SK-N-SH (cell line): ENCODE measurements at regions not wholly inside any gene's neighbourhood (a gene's known extent, or its start where the extent isn't known, plus 50 kb on each side); places are given as distances from the start of the nearest gene placed in this dataset.

Experiments used
- CTCF ChIA-PET: fragments of 300-600, 350-600 bp; formaldehyde crosslinking; extraction: SDS; loops from one replicate; lab custom pipeline; 2021; lab: Yijun Ruan, JAX
- POLR2A ChIA-PET: fragments of 350-600 bp; sonication (Branson Sonifier 250); formaldehyde crosslinking; extraction: SDS; loops from one replicate; lab custom pipeline; 2020; ENCODE audit warnings: antibody characterized with exemption, inconsistent platforms; lab: Yijun Ruan, JAX
- DNase-seq: peaks from one replicate; pipeline ENCODE4 v3.0.0; 2012
- H2AFZ ChIP-seq: fragments of 200-600 bp; sonication (generic); 2 replicates; pipeline ENCODE4 v1.8.1; 2016; ENCODE audit warnings: antibody characterized with exemption, mild to moderate bottlenecking, low read depth
- H3F3A ChIP-seq: fragments of 200-600 bp; sonication (generic); replicated peaks from 2 replicates; pipeline ENCODE3; 2016; ENCODE audit warnings: antibody characterized with exemption, mild to moderate bottlenecking; ENCODE audit not compliant: insufficient read depth
- H3K27ac ChIP-seq, 2 experiments: fragments of 200-500 bp in 1 of 2; fragments of 200-600 bp in 1 of 2; sonication (Bioruptor generic) in 1 of 2; sonication (generic), shearing (Covaris generic) in 1 of 2; 2 replicates each; pipeline versions ENCODE4 v1.5.1 to v1.6.1; 2014 to 2016; ENCODE audit warnings: low read depth in 2 of 2, inconsistent platforms in 1 of 2, low read length in 1 of 2, mild to moderate bottlenecking in 1 of 2, mixed read lengths in 1 of 2
- H3K27me3 ChIP-seq: fragments of 200-600 bp; sonication (generic), shearing (Covaris generic); 2 replicates; pipeline ENCODE4 v1.6.1; 2016; ENCODE audit warnings: mixed run types; ENCODE audit not compliant: insufficient read depth
- H3K36me3 ChIP-seq, 2 experiments: fragments of 200-500 bp in 1 of 2; fragments of 200-600 bp in 1 of 2; sonication (Bioruptor generic) in 1 of 2; sonication (generic) in 1 of 2; replicated peaks in 1 of 2; 2 replicates each; pipeline versions ENCODE3 to v1.5.1; 2014 to 2016; ENCODE audit warnings: low read length in 1 of 2, mild to moderate bottlenecking in 1 of 2; ENCODE audit not compliant: insufficient read depth in 2 of 2, control insufficient read depth in 1 of 2
- H3K4me1 ChIP-seq, 2 experiments: fragments of 200-500 bp in 1 of 2; fragments of 200-600 bp in 1 of 2; sonication (Bioruptor generic) in 1 of 2; sonication (generic), shearing (Covaris generic) in 1 of 2; 2 replicates each; pipeline versions ENCODE4 v1.5.1 to v1.6.1; 2014 to 2016; ENCODE audit warnings: low read depth in 1 of 2, low read length in 1 of 2, mixed run types in 1 of 2; ENCODE audit not compliant: insufficient read depth in 2 of 2, control insufficient read depth in 1 of 2
- H3K4me2 ChIP-seq: fragments of 200-600 bp; sonication (generic), shearing (Covaris generic); 2 replicates; pipeline ENCODE4 v1.6.1; 2017; ENCODE audit warnings: mixed run types
- H3K4me3 ChIP-seq, 2 experiments: fragments of 200-500 bp in 1 of 2; fragments of 200-600 bp in 1 of 2; sonication (Bioruptor generic) in 1 of 2; sonication (generic), shearing (Covaris generic) in 1 of 2; 2 replicates each; pipeline versions ENCODE4 v1.5.1 to v1.8.1; 2014 to 2016; ENCODE audit warnings: low read depth in 2 of 2, inconsistent platforms in 1 of 2, low read length in 1 of 2, mild to moderate bottlenecking in 1 of 2, mixed read lengths in 1 of 2, moderate library complexity in 1 of 2
- H3K79me2 ChIP-seq: fragments of 200-600 bp; sonication (generic); 2 replicates; pipeline ENCODE4 v1.8.1; 2017; ENCODE audit warnings: mild to moderate bottlenecking; ENCODE audit not compliant: insufficient read depth
- H3K9ac ChIP-seq: fragments of 200-600 bp; sonication (generic); 2 replicates; pipeline ENCODE4 v1.6.1; 2017; ENCODE audit warnings: mixed run types
- H3K9me2 ChIP-seq: fragments of 200-600 bp; sonication (generic); 2 replicates; pipeline ENCODE4 v1.6.1; 2017; ENCODE audit warnings: mixed run types
- H3K9me3 ChIP-seq: fragments of 200-600 bp; sonication (generic); 2 replicates; pipeline ENCODE4 v1.6.1; 2017; ENCODE audit warnings: mixed run types, mild to moderate bottlenecking, moderate library complexity
- H4K20me1 ChIP-seq: fragments of 200-600 bp; sonication (generic); 2 replicates; pipeline ENCODE4 v1.6.1; 2017; ENCODE audit warnings: mild to moderate bottlenecking, mixed run types; ENCODE audit not compliant: insufficient read depth
- FOSL2 ChIP-seq: IDR thresholded peaks from 2 replicates; pipeline ENCODE4 v1.4.0; 2012; ENCODE audit warnings: low read depth, mild to moderate bottlenecking, moderate library complexity, borderline replicate concordance
- JUND ChIP-seq: IDR thresholded peaks from 2 replicates; pipeline ENCODE4 v1.4.0; 2012
- NRF1 ChIP-seq: IDR thresholded peaks from 2 replicates; pipeline ENCODE4 v1.6.1; 2012; ENCODE audit warnings: low read depth, mild to moderate bottlenecking, low read length
- TAF1 ChIP-seq: IDR thresholded peaks from 2 replicates; pipeline ENCODE4 v1.6.1; 2012; ENCODE audit warnings: low read depth, mild to moderate bottlenecking, low read length, moderate library complexity, borderline replicate concordance
- TEAD4 ChIP-seq: IDR thresholded peaks from 2 replicates; pipeline ENCODE4 v1.4.0; 2012; ENCODE audit warnings: mild to moderate bottlenecking, borderline replicate concordance; ENCODE audit not compliant: insufficient read depth
- WGBS: methylation state at CpG from one replicate; pipeline ENCODE4 v1.1.6; 2017; ENCODE audit warnings: low lambda C conversion rate; 5-methylcytosine and 5-hydroxymethylcytosine counted together
- TF ChIP-seq, protein P1 (sequence below): fragments of 150-350 bp; IDR thresholded peaks from 2 replicates; pipeline ENCODE4 v1.6.1; 2017; ENCODE audit warnings: antibody characterized with exemption, low read length, low read depth, borderline replicate concordance
- TF ChIP-seq, protein P2 (sequence below): fragments of 200-600 bp; sonication (generic); IDR thresholded peaks from 2 replicates; pipeline ENCODE4 v1.6.1; 2017; ENCODE audit warnings: antibody characterized with exemption, mild to moderate bottlenecking, moderate library complexity
- TF ChIP-seq, protein P3 (sequence below): IDR thresholded peaks from 2 replicates; pipeline ENCODE4 v1.4.0; 2012; ENCODE audit warnings: low read depth
- TF ChIP-seq, protein P4 (sequence below): IDR thresholded peaks from 2 replicates; pipeline ENCODE4 v1.6.1; 2012; ENCODE audit warnings: mild to moderate bottlenecking, low read depth, low read length, moderate library complexity

DNA sequence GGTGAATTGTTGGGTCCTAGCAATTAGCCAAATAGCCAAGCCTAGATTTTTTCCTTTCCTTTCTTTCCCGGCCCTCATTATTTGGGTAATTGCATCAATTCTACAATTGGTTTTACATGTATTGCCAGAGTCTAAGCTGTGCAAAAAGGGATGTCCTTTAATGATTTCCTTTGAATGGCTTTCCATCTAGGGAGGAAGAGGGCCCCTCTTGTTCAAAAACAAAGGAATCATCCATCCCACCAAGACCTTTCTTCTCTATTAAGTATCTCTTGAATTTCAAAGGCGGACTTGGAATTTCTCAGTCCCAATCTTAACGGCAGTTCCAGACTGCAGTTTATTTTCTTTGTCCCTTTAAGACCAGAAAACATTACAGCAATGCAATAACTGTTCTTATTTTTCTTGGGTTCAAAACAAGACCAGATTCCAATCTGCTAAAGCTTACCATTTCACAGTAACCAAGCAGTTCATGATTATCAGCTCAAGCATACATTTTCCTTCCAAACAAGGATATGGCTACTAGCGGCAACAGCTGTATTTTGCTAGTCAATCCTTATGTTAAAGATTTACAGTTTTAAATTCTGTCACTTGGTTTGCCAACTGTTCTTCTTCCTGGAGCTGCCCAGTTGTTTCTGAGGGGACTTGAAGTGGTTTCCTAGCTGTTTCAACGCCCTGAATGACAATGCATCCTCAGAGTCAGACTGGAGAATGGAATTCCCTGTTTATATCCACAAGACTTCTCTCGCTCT lies 91.4 kb upstream of the LRIG1 start:
- DNase-seq, result no peak
- Histone ChIP-seq H3F3A (no peaks in the 10 kb centered on the region), H3K4me1 (no peaks in the 10 kb centered on the region), H3K27me3 (no peaks in the 10 kb centered on the region), H3K79me2 (no peaks in the 10 kb centered on the region), H2AFZ (no peak overlapping the region), H4K20me1 (no peaks in the 10 kb centered on the region), H3K9ac (no peak overlapping the region), H3K4me2 (no peak overlapping the region), H3K36me3 (no peaks in the 10 kb centered on the region), H3K9me2 (no peaks in the 10 kb centered on the region), H3K27ac (no peak overlapping the region), H3K4me3 (no peak overlapping the region), H3K9me3 (no peaks in the 10 kb centered on the region)
- TF ChIP-seq NRF1 (no peak), FOSL2 (no peak), TAF1 (no peak), TEAD4 (no peak), JUND (no peak)
- TF ChIP-seq, protein P1, sequence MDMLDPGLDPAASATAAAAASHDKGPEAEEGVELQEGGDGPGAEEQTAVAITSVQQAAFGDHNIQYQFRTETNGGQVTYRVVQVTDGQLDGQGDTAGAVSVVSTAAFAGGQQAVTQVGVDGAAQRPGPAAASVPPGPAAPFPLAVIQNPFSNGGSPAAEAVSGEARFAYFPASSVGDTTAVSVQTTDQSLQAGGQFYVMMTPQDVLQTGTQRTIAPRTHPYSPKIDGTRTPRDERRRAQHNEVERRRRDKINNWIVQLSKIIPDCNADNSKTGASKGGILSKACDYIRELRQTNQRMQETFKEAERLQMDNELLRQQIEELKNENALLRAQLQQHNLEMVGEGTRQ, result no peak
- TF ChIP-seq, protein P2, sequence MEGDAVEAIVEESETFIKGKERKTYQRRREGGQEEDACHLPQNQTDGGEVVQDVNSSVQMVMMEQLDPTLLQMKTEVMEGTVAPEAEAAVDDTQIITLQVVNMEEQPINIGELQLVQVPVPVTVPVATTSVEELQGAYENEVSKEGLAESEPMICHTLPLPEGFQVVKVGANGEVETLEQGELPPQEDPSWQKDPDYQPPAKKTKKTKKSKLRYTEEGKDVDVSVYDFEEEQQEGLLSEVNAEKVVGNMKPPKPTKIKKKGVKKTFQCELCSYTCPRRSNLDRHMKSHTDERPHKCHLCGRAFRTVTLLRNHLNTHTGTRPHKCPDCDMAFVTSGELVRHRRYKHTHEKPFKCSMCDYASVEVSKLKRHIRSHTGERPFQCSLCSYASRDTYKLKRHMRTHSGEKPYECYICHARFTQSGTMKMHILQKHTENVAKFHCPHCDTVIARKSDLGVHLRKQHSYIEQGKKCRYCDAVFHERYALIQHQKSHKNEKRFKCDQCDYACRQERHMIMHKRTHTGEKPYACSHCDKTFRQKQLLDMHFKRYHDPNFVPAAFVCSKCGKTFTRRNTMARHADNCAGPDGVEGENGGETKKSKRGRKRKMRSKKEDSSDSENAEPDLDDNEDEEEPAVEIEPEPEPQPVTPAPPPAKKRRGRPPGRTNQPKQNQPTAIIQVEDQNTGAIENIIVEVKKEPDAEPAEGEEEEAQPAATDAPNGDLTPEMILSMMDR, result no peak
- TF ChIP-seq, protein P3, sequence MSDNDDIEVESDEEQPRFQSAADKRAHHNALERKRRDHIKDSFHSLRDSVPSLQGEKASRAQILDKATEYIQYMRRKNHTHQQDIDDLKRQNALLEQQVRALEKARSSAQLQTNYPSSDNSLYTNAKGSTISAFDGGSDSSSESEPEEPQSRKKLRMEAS, result no peak
- TF ChIP-seq, protein P4, sequence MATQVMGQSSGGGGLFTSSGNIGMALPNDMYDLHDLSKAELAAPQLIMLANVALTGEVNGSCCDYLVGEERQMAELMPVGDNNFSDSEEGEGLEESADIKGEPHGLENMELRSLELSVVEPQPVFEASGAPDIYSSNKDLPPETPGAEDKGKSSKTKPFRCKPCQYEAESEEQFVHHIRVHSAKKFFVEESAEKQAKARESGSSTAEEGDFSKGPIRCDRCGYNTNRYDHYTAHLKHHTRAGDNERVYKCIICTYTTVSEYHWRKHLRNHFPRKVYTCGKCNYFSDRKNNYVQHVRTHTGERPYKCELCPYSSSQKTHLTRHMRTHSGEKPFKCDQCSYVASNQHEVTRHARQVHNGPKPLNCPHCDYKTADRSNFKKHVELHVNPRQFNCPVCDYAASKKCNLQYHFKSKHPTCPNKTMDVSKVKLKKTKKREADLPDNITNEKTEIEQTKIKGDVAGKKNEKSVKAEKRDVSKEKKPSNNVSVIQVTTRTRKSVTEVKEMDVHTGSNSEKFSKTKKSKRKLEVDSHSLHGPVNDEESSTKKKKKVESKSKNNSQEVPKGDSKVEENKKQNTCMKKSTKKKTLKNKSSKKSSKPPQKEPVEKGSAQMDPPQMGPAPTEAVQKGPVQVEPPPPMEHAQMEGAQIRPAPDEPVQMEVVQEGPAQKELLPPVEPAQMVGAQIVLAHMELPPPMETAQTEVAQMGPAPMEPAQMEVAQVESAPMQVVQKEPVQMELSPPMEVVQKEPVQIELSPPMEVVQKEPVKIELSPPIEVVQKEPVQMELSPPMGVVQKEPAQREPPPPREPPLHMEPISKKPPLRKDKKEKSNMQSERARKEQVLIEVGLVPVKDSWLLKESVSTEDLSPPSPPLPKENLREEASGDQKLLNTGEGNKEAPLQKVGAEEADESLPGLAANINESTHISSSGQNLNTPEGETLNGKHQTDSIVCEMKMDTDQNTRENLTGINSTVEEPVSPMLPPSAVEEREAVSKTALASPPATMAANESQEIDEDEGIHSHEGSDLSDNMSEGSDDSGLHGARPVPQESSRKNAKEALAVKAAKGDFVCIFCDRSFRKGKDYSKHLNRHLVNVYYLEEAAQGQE, result no peak
- POLR2A ChIA-PET, result no interaction called here
- WGBS, result 75% methylated on average over 6 of the region's 6 CpGs
- CTCF ChIA-PET, result interaction anchor here (2.0 kb wide), 1 partner anchor 10 kb away, joined by 4 read pairs; no protein-coding TSS in a partner anchor
